ENCODE measurements at regions not wholly inside any gene's neighbourhood (a gene's known extent, or its start where the extent isn't known, plus 50 kb on each side); places are given as distances from the start of the nearest gene placed in this dataset.

GRCh38 chr14:71196921-71197320 lies 289.7 kb downstream of the PCNX1 start:
- no peak for TF ChIP-seq CTCF (IDR thresholded peaks at IDR 0.05; ENCODE audit: borderline replicate concordance, extremely low read depth, low read length, poor library complexity, severe bottlenecking)
- TF ChIP-seq EZH2 (IDR thresholded peaks at IDR 0.05; ENCODE audit: borderline replicate concordance, low read depth, low read length, severe bottlenecking), result no peak

All from DND-41 (cell line).